ENCODE measurements at regions not wholly inside any gene's neighbourhood (a gene's known extent, or its start where the extent isn't known, plus 50 kb on each side); places are given as distances from the start of the nearest gene placed in this dataset.

GRCh38 chr3:35439663-35440062 lies 199.7 kb upstream of the ARPP21 start:
- no peak for TF ChIP-seq CTCF (IDR thresholded peaks at IDR 0.05 in 8 of 11, conservative IDR thresholded peaks at IDR 0.05 in 3 of 11)
- TF ChIP-seq POLR2A (IDR thresholded peaks at IDR 0.05), result no peak

Measured in spleen (tissue), 7 donors.